ENCODE measurements at regions not wholly inside any gene's neighbourhood (a gene's known extent, or its start where the extent isn't known, plus 50 kb on each side); places are given as distances from the start of the nearest gene placed in this dataset.

- no peak for TF ChIP-seq EP300 (IDR thresholded peaks at IDR 0.05)
- TF ChIP-seq CTCF (IDR thresholded peaks at IDR 0.05) = no peak
- TF ChIP-seq POLR2A (IDR thresholded peaks at IDR 0.05) = no peak
Measured at GRCh38 chrX:116285501-116285900, 115.0 kb downstream of the AGTR2 start.

Data from tibial nerve (tissue), 4 donors.